Bronchial epithelial cell (primary cell): ENCODE measurements at regions not wholly inside any gene's neighbourhood (a gene's known extent, or its start where the extent isn't known, plus 50 kb on each side); places are given as distances from the start of the nearest gene placed in this dataset.
A peak's percentile ranks its signal among the peaks of the same experiment; 100 is the strongest.

Experiments
- DNase-seq: peaks from one replicate; pipeline ENCODE4 v3.0.0-alpha.2; 2010; ENCODE audit warnings: low read depth
- FAIRE-seq: peaks from 2 replicates; lab custom pipeline; 2011; peaks lifted over from hg19 to GRCh38; lab: Jason Lieb, UNC
- H3K27me3 ChIP-seq: 2 replicates; pipeline ENCODE4 v1.5.1; 2011; ENCODE audit warnings: low read length; ENCODE audit not compliant: control insufficient read depth, insufficient read depth
- H3K36me3 ChIP-seq: 2 replicates; pipeline ENCODE4 v1.5.1; 2011; ENCODE audit warnings: low read length; ENCODE audit not compliant: control insufficient read depth, insufficient read depth
- H3K4me3 ChIP-seq: 2 replicates; pipeline ENCODE4 v1.5.1; 2011; ENCODE audit warnings: mild to moderate bottlenecking, low read depth, low read length, control low read depth
- TF ChIP-seq, protein P1 (sequence below): IDR thresholded peaks from 2 replicates; pipeline ENCODE4 v1.5.1; 2011; ENCODE audit warnings: mild to moderate bottlenecking, moderate library complexity, low read length, control low read depth, inconsistent platforms; ENCODE audit not compliant: insufficient read depth, severe bottlenecking

DNA sequence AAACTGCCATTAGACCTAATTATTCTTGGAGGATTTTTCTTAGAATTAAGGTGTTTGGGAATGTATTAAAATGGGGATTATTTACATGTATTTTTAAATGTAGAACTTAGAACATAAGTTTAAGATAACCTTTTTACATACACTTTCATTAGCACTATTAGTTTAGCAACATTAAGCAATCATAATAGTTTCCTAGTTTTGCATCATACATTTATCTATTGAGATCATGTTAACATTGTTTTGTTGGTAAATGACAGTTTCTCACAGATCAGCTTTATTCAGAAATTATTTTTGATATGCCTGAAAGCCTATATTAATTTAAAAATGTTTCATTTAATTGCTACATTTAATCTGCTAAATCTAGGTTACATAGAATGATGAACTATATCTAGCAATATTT lies 189.7 kb upstream of the PPP1R3A start:
- Histone ChIP-seq H3K4me3 (no peak overlapping the region), H3K27me3 (no peaks in the 10 kb centered on the region), H3K36me3 (no peaks in the 10 kb centered on the region)
- DNase-seq (no peak), FAIRE-seq (no peak)
- TF ChIP-seq, protein P1, sequence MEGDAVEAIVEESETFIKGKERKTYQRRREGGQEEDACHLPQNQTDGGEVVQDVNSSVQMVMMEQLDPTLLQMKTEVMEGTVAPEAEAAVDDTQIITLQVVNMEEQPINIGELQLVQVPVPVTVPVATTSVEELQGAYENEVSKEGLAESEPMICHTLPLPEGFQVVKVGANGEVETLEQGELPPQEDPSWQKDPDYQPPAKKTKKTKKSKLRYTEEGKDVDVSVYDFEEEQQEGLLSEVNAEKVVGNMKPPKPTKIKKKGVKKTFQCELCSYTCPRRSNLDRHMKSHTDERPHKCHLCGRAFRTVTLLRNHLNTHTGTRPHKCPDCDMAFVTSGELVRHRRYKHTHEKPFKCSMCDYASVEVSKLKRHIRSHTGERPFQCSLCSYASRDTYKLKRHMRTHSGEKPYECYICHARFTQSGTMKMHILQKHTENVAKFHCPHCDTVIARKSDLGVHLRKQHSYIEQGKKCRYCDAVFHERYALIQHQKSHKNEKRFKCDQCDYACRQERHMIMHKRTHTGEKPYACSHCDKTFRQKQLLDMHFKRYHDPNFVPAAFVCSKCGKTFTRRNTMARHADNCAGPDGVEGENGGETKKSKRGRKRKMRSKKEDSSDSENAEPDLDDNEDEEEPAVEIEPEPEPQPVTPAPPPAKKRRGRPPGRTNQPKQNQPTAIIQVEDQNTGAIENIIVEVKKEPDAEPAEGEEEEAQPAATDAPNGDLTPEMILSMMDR = no peak

DNA sequence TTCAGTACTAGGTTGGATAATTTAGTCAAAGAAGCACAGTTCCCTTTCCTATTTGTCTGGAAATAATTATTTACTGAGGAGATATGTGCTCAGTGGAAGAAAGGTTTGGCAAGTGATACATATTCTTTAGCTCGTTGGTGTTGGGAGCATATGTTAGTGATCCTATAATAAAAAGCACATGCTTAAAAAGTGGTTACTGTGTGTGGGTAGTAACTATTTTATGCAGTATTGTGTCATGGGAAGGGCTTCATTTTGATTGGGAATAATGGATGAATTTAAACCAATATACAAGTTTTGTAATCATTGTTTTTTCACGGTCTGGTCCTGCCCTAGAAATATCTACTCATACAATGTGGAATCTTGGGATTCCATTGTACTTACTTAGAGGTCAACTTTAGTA lies 188.7 kb upstream of the PPP1R3A start:
- TF ChIP-seq, protein P1 = no peak
- H3K36me3 ChIP-seq = no peaks in the 10 kb centered on the region
- DNase-seq = no peak
- FAIRE-seq = no peak
- H3K27me3 ChIP-seq = no peaks in the 10 kb centered on the region
- no peak overlapping the region for H3K4me3 ChIP-seq

DNA sequence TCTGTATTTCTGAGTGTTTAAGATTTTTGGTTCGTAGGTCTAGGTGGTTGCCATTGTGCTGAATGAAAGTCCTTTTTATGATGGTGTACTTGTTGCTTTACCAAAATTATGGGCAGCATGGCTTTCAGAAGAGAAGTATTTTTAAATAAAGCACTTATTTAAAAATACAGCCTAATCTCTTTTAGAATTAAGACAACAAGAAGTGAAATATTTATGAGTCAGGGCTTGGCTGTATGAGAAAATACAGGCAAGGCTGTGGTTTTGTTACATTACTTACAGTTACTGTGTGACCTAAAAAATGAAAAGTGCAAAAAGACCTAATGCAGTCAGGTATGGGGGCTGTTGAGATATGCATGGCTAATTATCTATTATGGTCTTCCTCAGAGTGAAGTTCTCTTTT lies 185.2 kb upstream of the PPP1R3A start:
- TF ChIP-seq, protein P1 = no peak
- no peak overlapping the region for H3K4me3 ChIP-seq
- DNase-seq (no peak), FAIRE-seq (no peak)
- H3K36me3 ChIP-seq = no peaks in the 10 kb centered on the region
- no peaks in the 10 kb centered on the region for H3K27me3 ChIP-seq

DNA sequence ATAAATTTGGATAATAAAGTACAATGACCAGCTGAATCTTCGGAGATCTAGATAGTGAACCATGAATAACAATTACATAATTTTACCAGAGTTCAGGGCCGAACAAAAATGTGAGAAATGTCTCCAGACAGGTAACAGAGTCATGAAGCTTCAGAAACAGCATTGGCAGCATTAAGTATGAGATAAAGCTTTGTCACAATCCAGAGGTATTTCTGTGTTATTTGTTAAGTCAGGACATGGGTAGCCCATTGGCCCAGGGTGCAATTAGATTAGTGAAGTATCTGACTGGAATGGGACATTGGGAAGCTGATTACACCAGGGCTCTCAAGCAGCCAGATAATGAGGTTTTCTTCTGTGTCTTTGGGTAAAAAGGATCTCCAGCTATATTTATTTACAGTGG lies 184.2 kb upstream of the PPP1R3A start:
- DNase-seq (no peak), FAIRE-seq (no peak)
- H3K27me3 ChIP-seq = no peaks in the 10 kb centered on the region
- H3K4me3 ChIP-seq = no peak overlapping the region
- no peaks in the 10 kb centered on the region for H3K36me3 ChIP-seq
- TF ChIP-seq, protein P1 = no peak

DNA sequence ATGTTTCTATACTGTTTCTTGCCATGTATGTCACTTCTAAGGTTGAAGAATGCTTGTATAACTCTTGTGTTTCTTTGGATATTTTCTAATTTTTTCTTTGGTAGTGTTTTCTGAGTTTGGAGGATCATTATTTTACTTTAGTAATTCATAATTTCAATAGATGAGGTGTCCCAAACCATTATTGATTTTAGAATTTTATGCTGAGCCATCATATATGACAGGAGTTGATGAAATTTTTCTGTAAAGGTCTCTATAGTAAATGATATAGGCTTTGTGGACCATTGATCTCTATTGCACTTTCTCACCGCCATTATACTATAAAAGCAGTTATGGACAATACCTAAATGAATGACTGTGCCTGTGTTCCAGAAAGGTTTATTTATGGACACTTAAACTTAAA lies 183.3 kb upstream of the PPP1R3A start:
- no peaks in the 10 kb centered on the region for H3K36me3 ChIP-seq
- DNase-seq (no peak), FAIRE-seq (no peak)
- H3K27me3 ChIP-seq = no peaks in the 10 kb centered on the region
- no peak overlapping the region for H3K4me3 ChIP-seq
- TF ChIP-seq, protein P1 = no peak

DNA sequence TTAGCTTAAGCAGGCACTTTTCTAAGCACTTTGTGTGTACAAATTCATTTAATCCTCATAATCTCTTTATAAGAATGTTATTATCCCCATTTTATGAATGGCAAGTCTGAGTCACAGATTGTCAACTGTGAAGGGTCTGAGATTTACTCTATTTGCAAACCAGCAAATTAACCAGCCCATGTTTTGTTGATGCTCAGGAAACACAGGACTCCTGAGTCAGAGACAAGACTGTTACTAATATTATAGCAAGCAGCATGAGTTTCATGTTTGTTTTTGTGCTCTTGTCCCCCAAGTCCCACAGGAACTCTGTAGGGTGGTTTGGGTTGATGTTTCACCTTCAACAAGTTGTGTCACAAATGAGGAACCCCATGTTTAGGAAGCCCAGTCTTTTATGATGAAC lies 182.0 kb upstream of the PPP1R3A start:
- DNase-seq (peak; percentile 29), FAIRE-seq (no peak)
- H3K27me3 ChIP-seq = no peaks in the 10 kb centered on the region
- H3K36me3 ChIP-seq = no peaks in the 10 kb centered on the region
- TF ChIP-seq, protein P1 = no peak
- no peak overlapping the region for H3K4me3 ChIP-seq
